ENCODE measurements at regions not wholly inside any gene's neighbourhood (a gene's known extent, or its start where the extent isn't known, plus 50 kb on each side); places are given as distances from the start of the nearest gene placed in this dataset.
"Not testable (repeated sequence)": the region's sequence is repeated elsewhere in the genome, so short reads cannot be mapped to it uniquely, and the experiment has no call there.

DNA sequence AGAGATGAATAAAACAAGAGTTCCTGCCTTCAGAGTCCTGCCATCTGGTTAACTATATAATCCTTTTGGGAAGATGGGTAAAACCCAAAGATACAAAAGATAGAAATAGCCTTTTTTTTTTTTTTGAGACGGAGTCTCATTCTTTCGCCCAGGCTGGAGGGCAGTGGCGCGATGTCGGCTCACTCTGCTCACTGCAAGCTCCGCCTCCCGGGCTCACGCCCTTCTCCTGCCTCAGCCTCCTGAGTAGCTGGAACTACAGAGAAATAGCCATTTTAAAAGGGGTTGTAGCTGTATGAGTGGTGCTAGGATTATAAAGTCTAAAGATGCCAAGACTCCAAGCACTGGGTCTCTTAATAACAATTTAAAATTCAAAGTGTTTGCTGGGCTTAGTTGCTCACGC lies 97.2 kb downstream of the KDR start:
- no peak for DNase-seq

DNA sequence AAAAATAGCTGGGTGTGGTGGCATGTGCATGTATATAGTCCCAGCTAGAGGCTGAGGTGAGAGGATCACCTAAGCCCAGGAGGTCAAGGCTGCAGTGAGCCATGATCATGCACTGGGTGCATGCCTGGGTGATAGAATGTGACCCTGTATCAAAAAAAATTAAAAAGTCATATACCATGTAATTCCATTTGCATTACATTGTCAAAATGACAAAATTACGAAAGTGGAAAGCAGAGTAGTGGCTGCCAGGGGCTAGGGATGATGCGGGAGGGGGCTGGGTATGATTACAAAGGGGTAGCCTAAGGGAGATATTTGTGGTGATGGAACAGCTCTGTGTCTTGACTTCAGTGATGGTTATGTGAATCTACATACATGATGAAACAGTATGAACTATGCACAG lies 97.8 kb downstream of the KDR start:
- DNase-seq = no peak

DNA sequence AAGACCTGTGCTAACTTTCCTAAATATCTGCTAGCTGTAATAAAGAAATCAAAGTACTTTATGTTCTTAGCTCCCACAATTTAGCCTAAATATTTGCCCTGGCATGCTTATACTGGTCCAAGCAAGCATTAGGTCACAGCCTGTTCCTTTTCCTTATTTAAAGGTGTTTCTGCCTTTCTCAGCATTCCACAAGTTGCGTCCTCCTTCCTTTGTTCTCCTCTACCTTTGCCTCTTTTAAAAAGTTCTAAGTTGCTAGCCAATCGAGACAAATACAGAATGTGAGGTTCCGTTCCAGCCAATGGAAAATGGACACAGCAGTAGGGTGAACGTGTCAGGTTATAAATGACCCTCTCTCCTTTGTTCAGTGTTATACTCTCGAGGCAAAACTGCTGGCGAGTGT lies 99.9 kb downstream of the KDR start:
- not testable (repeated sequence) for DNase-seq

DNA sequence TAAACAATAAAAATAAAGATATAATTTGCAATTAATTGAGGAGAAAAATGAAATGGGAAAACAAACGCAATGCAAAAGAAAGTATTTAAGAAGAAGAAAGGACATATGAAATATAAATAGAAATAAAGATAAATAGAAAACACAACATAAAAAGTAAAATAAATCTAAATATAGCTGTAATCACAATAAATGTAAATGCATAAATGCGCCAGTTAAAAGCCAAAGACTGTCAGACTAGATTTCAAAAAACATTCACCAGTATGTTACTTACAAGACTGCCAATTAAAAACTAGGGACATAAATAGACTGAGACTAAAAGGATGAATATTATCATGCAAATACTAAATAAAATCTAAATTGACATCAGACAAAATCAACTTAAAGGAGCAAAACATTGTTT lies 102.4 kb downstream of the KDR start:
- no peak for DNase-seq

DNA sequence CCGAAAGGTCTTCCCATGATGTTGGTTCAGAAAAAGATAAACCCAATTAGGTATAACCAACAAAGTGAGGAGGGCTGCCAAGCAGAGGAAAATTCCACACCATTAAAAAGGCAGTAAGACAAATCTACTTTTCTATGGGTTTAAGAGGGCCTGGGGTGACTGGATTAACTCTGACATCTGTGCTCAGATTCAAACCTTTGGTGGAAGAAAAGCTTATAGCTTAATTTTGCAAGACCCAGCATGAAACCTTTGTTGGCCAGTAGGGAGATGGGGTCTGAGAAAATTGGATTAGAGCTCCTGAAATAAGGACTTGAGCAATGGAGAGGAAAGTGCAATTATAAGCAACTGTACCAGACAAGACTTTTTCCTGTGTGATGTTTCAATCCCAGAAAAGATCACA lies 104.2 kb downstream of the KDR start:
- no peak for DNase-seq

DNA sequence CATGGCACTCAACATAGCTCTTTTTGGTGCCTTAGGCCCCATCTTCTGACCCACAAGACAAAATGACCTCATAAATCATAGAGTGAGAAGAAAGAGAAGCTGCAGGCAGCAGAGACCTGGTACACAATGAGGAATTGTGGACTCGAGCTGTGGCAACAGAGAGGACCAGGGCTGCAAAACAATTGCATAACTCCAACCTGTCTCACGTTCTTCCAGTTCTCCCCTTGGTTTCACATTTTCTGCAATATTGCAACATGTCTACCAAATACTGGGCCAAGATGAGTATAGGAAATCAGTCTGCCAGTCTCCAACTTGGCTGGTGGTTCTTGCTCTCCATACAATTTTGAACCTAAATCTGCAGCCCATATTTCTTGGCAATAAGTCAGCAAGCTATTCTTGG lies 105.3 kb downstream of the KDR start:
- no peak for DNase-seq

DNA sequence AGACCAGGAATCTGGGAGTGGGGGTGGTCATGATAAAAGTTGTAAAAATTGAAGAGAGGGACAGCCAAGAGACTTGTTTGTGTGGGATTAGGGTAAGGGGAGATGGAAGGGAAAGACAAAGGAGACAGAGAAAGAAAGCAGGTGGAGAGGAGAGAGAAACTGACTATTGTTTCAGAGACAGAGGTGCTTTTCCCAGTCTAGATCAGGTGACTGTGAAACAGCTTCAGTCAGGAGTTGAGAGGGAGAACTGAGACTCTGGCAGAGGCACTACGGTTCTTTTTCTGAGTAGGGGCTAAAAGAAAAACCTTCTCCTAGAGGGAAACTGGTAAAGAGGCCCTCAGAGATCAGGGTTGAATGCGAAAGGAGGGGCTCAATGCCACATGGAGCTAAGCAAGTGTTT lies 106.4 kb downstream of the KDR start:
- DNase-seq = no peak

DNA sequence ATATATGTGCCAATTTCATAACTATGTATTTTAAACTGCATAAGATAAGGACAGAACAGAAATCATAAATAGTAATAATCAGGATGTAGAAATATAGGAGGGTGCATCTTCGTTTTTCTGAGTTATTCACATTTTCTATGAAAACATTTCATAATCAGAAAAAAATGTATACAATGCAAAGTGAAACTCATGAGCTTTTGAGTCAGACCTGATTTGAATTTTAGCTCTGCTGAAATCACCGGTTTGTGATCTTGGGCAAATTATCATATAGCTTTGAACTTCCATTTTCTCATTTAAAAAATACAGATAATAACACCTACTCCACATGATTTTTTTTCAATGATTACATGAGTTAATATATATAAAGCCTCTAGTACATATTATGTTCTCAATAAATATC lies 106.9 kb downstream of the KDR start:
- DNase-seq = no peak

DNA sequence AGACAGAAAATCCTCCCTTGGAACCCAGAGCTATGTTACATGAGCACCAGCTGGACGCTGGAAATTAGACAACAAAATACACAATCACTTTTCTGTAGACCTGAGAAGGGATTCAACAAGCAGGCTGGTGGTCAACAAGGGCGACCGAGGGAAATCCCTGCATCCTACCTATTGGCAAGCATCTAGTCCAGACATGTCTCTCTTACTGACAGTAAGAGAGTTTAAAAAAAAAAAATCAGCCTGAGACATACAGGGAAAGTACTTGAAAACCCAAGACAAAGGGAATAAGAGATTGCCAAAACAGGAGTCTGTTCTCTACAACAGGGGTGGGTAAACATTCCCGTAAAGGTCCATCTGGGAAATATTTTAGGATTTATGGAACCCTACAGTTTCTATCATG lies 108.0 kb downstream of the KDR start:
- no peak for DNase-seq

DNA sequence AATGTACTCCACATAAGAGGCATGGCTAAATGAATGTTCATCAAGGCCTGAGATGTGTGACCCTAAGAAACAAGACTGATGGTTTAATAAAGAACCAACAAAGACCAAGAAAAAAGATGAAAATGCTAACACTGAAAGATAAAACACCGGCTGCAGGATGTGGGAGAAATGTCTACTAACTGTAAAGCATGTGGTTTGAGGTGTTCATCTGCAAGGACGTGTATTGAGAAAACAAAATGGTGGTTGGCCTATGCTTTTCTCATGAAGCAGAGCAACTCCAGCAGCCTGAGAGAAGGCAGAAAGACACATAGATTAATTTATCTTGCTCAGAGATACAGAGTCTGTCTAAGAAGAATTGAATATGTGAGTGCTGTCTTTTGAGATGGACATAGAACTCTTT lies 109.3 kb downstream of the KDR start:
- no peak for DNase-seq

DNA sequence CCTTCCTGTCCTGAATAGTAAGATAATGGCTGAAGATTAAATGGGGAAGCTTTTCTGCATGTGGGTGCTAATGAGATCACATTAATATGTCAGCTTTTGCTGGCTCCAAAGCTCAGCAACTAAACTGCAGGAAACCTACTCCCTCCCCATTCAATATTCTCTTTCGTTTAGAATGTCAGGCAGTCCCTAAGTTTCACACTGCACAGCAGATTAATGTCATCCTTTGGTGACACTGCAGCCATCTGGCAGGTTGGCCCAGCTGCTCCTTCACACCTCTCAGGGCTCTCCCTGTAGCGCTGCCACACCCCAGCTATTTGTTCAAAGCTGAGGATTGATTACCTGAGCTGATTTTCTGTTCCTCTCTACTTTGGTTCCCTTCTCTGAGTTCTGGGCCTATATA lies 110.5 kb downstream of the KDR start:
- no peak for DNase-seq

DNA sequence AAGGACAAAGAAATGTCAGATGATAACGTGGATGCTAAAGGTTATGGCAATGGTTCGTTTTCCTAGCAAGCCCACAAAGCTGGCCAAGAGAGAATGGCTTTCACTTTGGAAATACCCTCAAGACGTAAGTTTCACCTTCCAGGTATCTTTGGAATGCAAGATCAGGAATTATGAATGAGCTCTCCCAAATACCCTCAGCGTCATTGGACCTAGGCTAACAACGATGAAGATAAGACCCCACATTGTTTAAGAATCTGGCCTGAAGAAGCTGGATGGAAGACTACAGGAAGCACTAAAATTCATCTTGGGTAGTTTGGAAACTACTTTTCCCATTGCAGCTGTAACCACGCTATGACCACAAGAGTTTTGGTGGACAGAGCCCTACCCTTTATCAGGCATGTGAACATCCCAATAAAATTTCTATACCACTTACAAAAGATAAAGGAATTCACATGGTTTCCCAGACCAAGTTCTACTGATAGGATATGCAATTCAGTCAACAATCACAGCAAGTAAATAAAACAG lies 111.9 kb downstream of the KDR start:
- DNase-seq = no peak

DNA sequence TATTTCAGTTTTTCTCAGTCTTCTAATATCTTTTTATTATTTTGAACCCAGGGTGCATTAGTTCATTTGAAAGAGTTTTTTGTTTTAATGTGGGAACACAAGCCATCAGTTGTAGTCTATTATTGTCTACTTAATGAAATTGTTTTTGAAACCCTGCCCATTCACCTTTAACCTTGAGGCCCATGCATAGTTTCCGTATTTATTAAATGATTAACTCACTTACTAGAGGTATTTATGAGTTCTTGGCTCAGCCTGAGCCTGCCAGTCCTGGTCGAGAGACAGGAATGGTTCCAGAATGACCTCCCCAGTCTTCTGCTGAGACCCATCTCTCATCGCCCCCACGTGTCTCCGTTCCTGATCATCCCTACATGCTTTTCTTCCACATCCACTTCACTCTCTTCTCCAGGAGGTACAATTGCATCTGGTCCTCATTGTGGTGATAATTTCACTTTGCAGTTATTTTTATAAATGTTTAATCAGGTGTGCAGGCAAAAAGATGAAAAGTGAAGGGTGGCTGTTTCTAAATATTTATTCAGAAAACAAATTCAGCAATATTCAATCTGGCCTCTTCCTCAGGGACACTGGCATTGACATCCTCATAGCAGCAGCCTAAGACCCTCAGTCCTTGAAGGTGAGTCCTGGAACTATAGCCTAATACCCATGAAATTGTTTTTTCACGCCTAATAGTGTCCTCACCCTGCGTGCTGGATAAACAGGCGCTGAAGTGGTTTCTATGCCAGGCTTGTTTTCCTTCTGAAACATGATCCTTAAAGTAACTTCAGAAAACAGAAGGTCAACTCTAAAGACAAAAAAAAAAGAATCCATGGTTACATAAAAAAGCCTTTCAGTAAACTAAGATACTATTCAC lies 112.8 kb downstream of the KDR start:
- no peak for DNase-seq

DNA sequence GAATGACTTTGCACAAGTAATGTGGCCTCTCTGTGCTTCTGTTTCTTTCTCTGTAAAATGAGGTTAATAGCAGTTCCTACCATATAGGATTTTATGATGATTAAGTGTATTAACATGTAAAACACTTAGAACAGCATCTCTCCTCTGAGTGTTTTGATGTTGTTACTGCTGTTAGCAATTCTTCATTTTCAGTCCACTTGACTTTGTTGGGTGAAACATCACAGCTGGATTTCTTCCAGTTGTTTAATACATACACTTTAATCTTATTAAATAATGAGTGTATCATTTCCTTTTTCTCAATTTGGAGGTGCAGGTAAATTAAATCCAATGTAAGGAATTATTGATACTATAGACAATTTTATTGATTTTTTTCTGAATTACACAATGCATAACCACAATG lies 113.6 kb downstream of the KDR start:
- no peak for DNase-seq

DNA sequence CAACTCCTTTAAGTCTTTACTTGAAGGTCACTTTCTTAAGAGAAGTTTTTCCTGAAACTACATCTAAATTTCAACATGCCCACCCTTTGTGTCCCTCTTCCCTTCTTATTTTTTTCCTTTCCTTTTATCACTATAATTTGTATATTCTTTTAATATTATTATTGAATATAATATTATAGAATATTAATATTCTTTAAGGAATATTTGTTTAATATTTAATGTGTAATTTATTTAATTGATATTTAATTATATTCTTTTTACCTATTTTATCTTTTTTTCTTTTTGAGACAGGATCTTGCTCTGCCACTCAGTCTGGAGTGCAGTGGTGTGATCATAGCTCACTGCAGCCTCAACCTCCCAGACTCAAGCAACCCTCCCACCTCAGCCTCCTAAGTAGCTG lies 114.8 kb downstream of the KDR start:
- DNase-seq = no peak

DNA sequence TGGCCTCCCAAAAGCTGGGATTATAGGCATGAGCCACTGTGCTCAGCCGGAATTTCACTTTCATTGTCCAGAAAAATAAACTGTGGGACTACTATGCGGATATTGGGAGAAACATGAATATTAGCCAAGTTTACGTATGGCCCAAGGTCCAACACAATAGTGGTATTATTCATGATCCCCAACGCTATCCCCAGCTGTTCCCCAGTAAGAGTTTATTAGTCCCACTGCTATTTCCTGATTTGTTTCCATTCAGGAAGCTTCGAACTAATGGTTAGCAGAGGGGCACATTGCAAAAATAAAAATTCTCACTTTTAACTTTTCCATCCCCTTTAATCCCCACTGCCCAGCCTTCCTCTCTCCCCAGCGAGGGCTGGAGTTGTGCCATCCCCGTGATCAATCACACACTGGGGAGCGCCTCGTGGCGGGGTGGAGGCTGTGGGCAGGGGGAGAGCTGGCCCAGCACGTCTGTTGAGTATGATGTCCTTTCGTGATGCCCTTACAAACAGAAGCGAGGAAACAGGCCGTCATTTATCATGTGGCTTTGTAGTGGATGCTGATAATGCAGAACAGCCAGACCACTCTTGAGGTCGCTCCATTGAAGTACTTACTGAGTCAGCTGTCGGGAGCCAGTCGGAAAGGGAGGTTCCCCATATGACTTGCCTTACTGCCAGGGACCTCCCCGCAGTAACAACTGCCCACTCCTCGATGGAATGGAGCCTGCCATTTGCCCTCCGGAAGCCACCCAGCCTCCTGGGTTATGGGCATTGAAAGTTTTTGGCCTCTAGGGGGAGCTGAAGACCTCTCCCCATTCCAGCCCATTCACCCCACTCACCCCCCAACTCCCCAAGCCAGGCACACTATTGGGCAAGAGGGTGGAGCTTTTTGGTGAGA lies 117.0 kb downstream of the KDR start:
- no peak for DNase-seq

DNA sequence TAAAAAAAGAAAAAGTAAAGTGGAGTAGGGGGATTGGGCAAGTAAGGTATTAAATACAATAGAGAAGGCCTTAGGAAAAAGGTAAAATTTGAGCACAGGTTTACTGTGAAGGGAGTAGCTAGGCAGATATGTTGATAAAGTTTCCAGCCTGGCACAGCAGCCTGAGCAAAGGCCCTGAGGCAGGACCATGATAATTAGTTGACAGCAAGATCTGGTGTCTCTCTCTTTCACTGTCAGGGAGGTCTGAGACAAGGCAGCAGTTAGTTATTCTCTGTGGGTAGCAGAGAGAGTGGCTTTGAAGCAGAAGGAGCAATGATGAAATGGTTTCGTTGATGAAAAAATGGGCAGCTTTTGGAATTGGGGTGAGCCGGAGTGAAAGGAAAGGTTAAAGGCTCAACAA lies 119.5 kb downstream of the KDR start:
- DNase-seq = no peak

DNA sequence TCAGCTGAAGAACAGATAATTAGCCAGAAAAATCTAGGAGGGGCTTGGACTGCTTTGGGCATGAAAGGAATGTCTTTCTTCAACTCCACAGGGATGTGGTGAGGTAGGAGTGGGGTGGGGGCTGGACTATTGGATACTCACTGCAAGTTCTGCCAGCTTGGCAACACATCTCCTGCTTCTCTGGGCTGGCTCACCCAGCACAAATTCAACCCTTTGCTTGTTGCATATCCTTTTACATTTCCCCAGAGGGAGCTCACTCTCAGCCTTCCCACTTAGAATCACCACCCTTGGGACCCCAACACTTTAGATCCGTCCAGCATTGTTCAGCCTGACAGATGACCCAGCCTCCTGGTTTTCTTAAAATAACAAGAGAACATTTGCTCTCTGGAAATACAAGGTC lies 120.6 kb downstream of the KDR start:
- DNase-seq = no peak

DNA sequence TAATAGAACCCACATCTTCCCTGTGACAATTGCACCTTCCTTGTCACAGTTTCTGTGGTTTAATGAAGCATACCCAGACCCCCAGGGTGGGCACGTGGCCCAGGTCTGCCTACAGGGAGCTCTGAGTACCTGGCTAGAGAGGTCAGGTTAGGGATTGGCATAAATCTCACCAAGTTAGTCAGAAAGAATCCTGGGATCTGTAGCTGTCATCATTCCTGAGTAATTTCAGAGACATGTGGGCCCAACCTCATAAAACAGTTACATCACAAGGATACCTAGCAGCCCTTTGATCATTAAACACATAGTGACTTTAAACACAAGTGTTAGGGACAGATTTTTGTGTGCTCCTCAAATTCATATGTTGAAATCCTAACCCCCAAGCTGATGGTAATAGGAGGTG lies 123.0 kb downstream of the KDR start:
- DNase-seq = no peak

DNA sequence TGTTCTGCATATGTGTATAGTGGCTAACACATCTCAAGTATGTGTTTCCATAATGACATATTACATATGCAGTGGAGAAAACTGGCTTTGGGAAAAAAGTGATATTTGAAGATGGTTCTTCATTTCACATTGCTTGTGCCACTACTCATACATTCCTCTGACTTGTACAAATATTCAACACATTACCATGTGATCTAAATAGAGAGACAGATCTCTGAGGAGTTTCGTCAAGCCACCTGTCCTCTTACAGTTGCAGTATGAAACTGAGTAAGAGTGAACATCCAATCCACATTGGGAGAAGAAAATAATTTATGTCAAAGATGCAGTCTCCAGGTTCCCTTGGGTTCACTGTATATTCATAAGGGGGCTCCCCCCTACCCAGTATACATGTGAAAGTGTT lies 123.9 kb downstream of the KDR start:
- no peak for DNase-seq

DNA sequence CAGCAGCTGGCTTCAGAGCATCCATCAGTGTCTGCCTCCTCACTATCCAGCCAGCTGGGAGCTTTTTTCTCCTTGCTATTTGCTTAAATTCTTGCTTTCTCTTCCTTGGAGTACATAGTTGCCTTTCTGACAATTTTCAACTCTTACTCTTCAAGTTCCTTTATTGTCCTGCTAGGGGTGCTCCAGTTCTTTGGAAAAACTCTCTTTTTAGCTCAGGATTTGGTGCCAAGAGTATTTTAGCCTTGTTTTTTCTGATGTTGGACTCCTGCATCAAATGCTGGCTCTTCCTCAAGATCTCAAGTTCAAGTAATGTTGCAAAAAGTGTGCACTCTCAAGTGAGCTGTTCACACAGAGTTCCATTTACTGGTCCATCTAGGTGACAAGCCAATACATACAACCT lies 126.4 kb downstream of the KDR start:
- no peak for DNase-seq

DNA sequence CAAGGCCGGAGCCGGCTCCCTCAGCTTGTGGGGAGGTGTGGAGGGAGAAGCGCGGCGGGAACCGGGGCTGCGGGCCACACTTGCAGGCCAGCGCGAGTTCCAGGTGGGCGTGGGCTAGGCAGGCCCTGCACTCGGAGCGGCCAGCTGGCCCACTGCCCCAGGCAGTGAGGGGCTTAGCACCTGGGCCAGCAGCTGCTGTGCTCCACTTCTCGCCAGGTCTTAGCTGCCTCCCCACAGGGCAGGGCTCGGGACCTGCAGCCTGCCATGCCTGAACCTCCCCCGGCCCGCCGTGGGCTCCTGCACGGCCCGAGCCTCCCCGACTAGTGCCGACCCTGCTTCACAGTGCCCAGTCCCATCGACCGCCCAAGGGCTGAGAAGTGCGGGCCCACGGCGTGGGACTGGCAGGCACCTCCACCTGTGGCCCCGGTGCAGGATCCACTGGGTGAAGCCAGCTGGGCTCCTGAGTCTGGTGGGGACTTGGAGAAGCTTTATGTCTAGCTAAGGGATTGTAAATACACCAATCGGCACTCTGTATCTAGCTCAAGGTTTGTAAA lies 131.8 kb downstream of the KDR start:
- not testable (repeated sequence) for DNase-seq

DNA sequence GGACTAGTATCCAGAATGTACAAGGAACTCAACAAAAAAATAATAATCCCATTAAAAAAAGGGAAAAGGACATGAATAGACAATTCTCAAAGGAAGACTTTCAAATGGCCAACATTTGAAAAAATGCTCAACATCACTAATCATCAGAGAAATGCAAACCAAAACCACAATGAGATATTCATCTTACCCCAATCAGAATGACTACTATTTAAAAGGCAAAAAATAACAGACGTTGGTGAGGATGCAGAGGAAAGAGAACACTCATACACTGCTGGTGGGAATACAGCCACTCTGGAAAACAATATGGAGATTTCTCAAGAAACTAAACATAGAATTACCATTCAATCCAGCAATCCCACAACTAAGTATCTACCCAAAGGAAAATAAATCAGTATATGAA lies 133.1 kb downstream of the KDR start:
- no peak for DNase-seq

DNA sequence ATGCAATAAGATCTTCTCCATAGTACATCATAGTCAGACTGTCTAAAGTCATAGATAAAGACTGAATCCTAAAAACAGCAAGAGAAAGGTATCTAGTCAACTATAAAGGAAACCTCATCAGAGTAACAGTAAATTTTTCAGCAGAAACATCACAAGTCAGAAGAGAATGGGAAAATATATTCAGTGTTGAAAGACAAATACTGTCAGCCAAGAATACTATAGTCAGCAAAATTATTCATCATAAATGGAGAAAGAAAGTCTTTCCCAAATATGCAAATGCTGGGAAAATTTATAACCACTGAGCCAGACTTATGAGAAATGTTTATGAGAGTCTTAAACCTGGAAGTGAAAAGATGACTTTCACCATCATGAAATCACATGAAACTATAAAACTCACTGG lies 136.7 kb downstream of the KDR start:
- DNase-seq = no peak

All from bone marrow (tissue), 2 donors.